ENCODE measurements at regions not wholly inside any gene's neighbourhood (a gene's known extent, or its start where the extent isn't known, plus 50 kb on each side); places are given as distances from the start of the nearest gene placed in this dataset.
"Not testable (repeated sequence)": the region's sequence is repeated elsewhere in the genome, so short reads cannot be mapped to it uniquely, and the experiment has no call there.

- ChIA-PET CTCF (no interaction called here), POLR2A (interaction anchor here (0.5 kb wide), 1 partner anchor 299 kb away, joined by 6 read pairs; no protein-coding TSS in a partner anchor)
- peaks cover 0 to 2% (median 0%) of the 10 kb centered on the region in 5 experiments for H3K9me3 ChIP-seq (ENCODE audit: control extremely low read depth in 1 of 5, control insufficient read depth in 4 of 5, insufficient read depth in 2 of 5, low read depth in 1 of 5, low read length in 4 of 5)
- no peak for DNase-seq
- peaks cover 0 to 8% (median 2%) of the 10 kb centered on the region in 4 experiments for H3K4me1 ChIP-seq (ENCODE audit: control extremely low read depth in 1 of 4, control insufficient read depth in 4 of 4, insufficient read depth in 4 of 4, low read length in 3 of 4)
- H3K27ac ChIP-seq (ENCODE audit: insufficient read depth in 1 of 2, low read depth in 1 of 2, low read length in 2 of 2, poor library complexity in 1 of 2, severe bottlenecking in 2 of 2) = no peak overlapping the region
- H3K4me3 ChIP-seq (ENCODE audit: control insufficient read depth in 1 of 7, extremely low read depth in 1 of 7, insufficient read depth in 4 of 7, low read depth in 2 of 7, low read length in 6 of 7) = no peak overlapping the region
- no peaks in the 10 kb centered on the region for H3K27me3 ChIP-seq (replicated peaks in 2 of 5; ENCODE audit: control insufficient read depth in 4 of 5, insufficient read depth in 5 of 5, low read length in 4 of 5)
- H3K36me3 ChIP-seq (ENCODE audit: control insufficient read depth in 4 of 4, insufficient read depth in 4 of 4, low read length in 3 of 4) = no peaks in the 10 kb centered on the region
- WGBS (ENCODE audit: insufficient coverage) = 94% methylated on average over 7 of the region's 7 CpGs
Measured at GRCh38 chr1:203406446-203407045, 55.6 kb upstream of the FMOD start.

- POLR2A ChIA-PET = interaction anchor here (0.5 kb wide), 1 partner anchor 298 kb away, joined by 6 read pairs; no protein-coding TSS in a partner anchor
- Histone ChIP-seq H3K36me3 (ENCODE audit: control insufficient read depth in 4 of 4, insufficient read depth in 4 of 4, low read length in 3 of 4) (no peaks in the 10 kb centered on the region), H3K4me3 (ENCODE audit: control insufficient read depth in 1 of 7, extremely low read depth in 1 of 7, insufficient read depth in 4 of 7, low read depth in 2 of 7, low read length in 6 of 7) (no peak overlapping the region), H3K27ac (ENCODE audit: insufficient read depth in 1 of 2, low read depth in 1 of 2, low read length in 2 of 2, poor library complexity in 1 of 2, severe bottlenecking in 2 of 2) (no peak overlapping the region), H3K4me1 (ENCODE audit: control extremely low read depth in 1 of 4, control insufficient read depth in 4 of 4, insufficient read depth in 4 of 4, low read length in 3 of 4) (peaks cover 0 to 8% (median 2%) of the 10 kb centered on the region in 4 experiments), H3K27me3 (replicated peaks in 2 of 5; ENCODE audit: control insufficient read depth in 4 of 5, insufficient read depth in 5 of 5, low read length in 4 of 5) (no peaks in the 10 kb centered on the region), H3K9me3 (ENCODE audit: control extremely low read depth in 1 of 5, control insufficient read depth in 4 of 5, insufficient read depth in 2 of 5, low read depth in 1 of 5, low read length in 4 of 5) (peaks cover 0 to 2% (median 0%) of the 10 kb centered on the region in 5 experiments)
- CTCF ChIA-PET = no interaction called here
- DNase-seq = no peak
- WGBS (ENCODE audit: insufficient coverage) = 100% methylated on average over 1 of the region's 1 CpG
Measured at GRCh38 chr1:203407296-203407695, 56.4 kb upstream of the FMOD start.

GRCh38 chr1:203408486-203409481 lies 57.9 kb upstream of the FMOD start:
- ChIA-PET CTCF (interaction anchor here (0.7 kb wide), 1 partner anchor 25 kb away, joined by 3 read pairs; no protein-coding TSS in a partner anchor), POLR2A (no interaction called here)
- H3K4me1 ChIP-seq (ENCODE audit: control extremely low read depth in 1 of 4, control insufficient read depth in 4 of 4, insufficient read depth in 4 of 4, low read length in 3 of 4) = peaks cover 0 to 8% (median 2%) of the 10 kb centered on the region in 4 experiments
- DNase-seq = no peak
- no peaks in the 10 kb centered on the region for H3K27me3 ChIP-seq (replicated peaks in 2 of 5; ENCODE audit: control insufficient read depth in 4 of 5, insufficient read depth in 5 of 5, low read length in 4 of 5)
- H3K27ac ChIP-seq (ENCODE audit: insufficient read depth in 1 of 2, low read depth in 1 of 2, low read length in 2 of 2, poor library complexity in 1 of 2, severe bottlenecking in 2 of 2) = no peak overlapping the region
- no peak overlapping the region for H3K4me3 ChIP-seq (ENCODE audit: control insufficient read depth in 1 of 7, extremely low read depth in 1 of 7, insufficient read depth in 4 of 7, low read depth in 2 of 7, low read length in 6 of 7)
- 95% methylated on average over 4 of the region's 13 CpGs for WGBS (ENCODE audit: insufficient coverage)
- H3K36me3 ChIP-seq (ENCODE audit: control insufficient read depth in 4 of 4, insufficient read depth in 4 of 4, low read length in 3 of 4) = no peaks in the 10 kb centered on the region
- peaks cover 0 to 2% (median 0%) of the 10 kb centered on the region in 5 experiments for H3K9me3 ChIP-seq (ENCODE audit: control extremely low read depth in 1 of 5, control insufficient read depth in 4 of 5, insufficient read depth in 2 of 5, low read depth in 1 of 5, low read length in 4 of 5)

GRCh38 chr1:203410182-203410900 lies 59.4 kb upstream of the FMOD start:
- Histone ChIP-seq H3K9me3 (ENCODE audit: control extremely low read depth in 1 of 5, control insufficient read depth in 4 of 5, insufficient read depth in 2 of 5, low read depth in 1 of 5, low read length in 4 of 5) (peaks cover 0 to 3% (median 0%) of the 10 kb centered on the region in 5 experiments), H3K27ac (ENCODE audit: insufficient read depth in 1 of 2, low read depth in 1 of 2, low read length in 2 of 2, poor library complexity in 1 of 2, severe bottlenecking in 2 of 2) (no peak overlapping the region), H3K4me1 (ENCODE audit: control extremely low read depth in 1 of 4, control insufficient read depth in 4 of 4, insufficient read depth in 4 of 4, low read length in 3 of 4) (peaks cover 0 to 8% (median 2%) of the 10 kb centered on the region in 4 experiments), H3K4me3 (ENCODE audit: control insufficient read depth in 1 of 7, extremely low read depth in 1 of 7, insufficient read depth in 4 of 7, low read depth in 2 of 7, low read length in 6 of 7) (no peak overlapping the region), H3K27me3 (replicated peaks in 2 of 5; ENCODE audit: control insufficient read depth in 4 of 5, insufficient read depth in 5 of 5, low read length in 4 of 5) (no peaks in the 10 kb centered on the region), H3K36me3 (ENCODE audit: control insufficient read depth in 4 of 4, insufficient read depth in 4 of 4, low read length in 3 of 4) (no peaks in the 10 kb centered on the region)
- ChIA-PET POLR2A (no interaction called here), CTCF (no interaction called here)
- DNase-seq = peak in 2 of 3 donors; percentile 18 to 28
- WGBS (ENCODE audit: insufficient coverage) = 0% methylated on average over 6 of the region's 7 CpGs

- WGBS (ENCODE audit: insufficient coverage) = 95% methylated on average over 6 of the region's 9 CpGs
- H3K9me3 ChIP-seq (ENCODE audit: control extremely low read depth in 1 of 5, control insufficient read depth in 4 of 5, insufficient read depth in 2 of 5, low read depth in 1 of 5, low read length in 4 of 5); POLR2A ChIA-PET; H3K4me1 ChIP-seq (ENCODE audit: control extremely low read depth in 1 of 4, control insufficient read depth in 4 of 4, insufficient read depth in 4 of 4, low read length in 3 of 4); DNase-seq; H3K27ac ChIP-seq (ENCODE audit: insufficient read depth in 1 of 2, low read depth in 1 of 2, low read length in 2 of 2, poor library complexity in 1 of 2, severe bottlenecking in 2 of 2); H3K27me3 ChIP-seq (replicated peaks in 2 of 5; ENCODE audit: control insufficient read depth in 4 of 5, insufficient read depth in 5 of 5, low read length in 4 of 5); H3K4me3 ChIP-seq (ENCODE audit: control insufficient read depth in 1 of 7, extremely low read depth in 1 of 7, insufficient read depth in 4 of 7, low read depth in 2 of 7, low read length in 6 of 7); H3K36me3 ChIP-seq (ENCODE audit: control insufficient read depth in 4 of 4, insufficient read depth in 4 of 4, low read length in 3 of 4): not testable (repeated sequence)
- CTCF ChIA-PET = interaction anchor here (0.6 kb wide), 1 partner anchor 65 kb away, joined by 4 read pairs; no protein-coding TSS in a partner anchor
Measured at GRCh38 chr1:203411431-203411830, 60.5 kb upstream of the FMOD start.

- Histone ChIP-seq H3K27me3 (replicated peaks in 2 of 5; ENCODE audit: control insufficient read depth in 4 of 5, insufficient read depth in 5 of 5, low read length in 4 of 5) (peaks cover 0 to 2% (median 0%) of the 10 kb centered on the region in 5 experiments), H3K4me1 (ENCODE audit: control extremely low read depth in 1 of 4, control insufficient read depth in 4 of 4, insufficient read depth in 4 of 4, low read length in 3 of 4) (no peaks in the 10 kb centered on the region), H3K9me3 (ENCODE audit: control extremely low read depth in 1 of 5, control insufficient read depth in 4 of 5, insufficient read depth in 2 of 5, low read depth in 1 of 5, low read length in 4 of 5) (no peaks in the 10 kb centered on the region), H3K27ac (ENCODE audit: insufficient read depth in 1 of 2, low read depth in 1 of 2, low read length in 2 of 2, poor library complexity in 1 of 2, severe bottlenecking in 2 of 2) (no peak overlapping the region), H3K36me3 (ENCODE audit: control insufficient read depth in 4 of 4, insufficient read depth in 4 of 4, low read length in 3 of 4) (no peaks in the 10 kb centered on the region), H3K4me3 (ENCODE audit: control insufficient read depth in 1 of 7, extremely low read depth in 1 of 7, insufficient read depth in 4 of 7, low read depth in 2 of 7, low read length in 6 of 7) (no peak overlapping the region)
- POLR2A ChIA-PET = no interaction called here
- DNase-seq = no peak
- CTCF ChIA-PET = no interaction called here
Measured at GRCh38 chr1:203419558-203419957, 56.0 kb upstream of the PRELP start.
